ENCODE measurements at regions not wholly inside any gene's neighbourhood (a gene's known extent, or its start where the extent isn't known, plus 50 kb on each side); places are given as distances from the start of the nearest gene placed in this dataset.
A peak's percentile ranks its signal among the peaks of the same experiment; 100 is the strongest.
"Not testable (repeated sequence)": the region's sequence is repeated elsewhere in the genome, so short reads cannot be mapped to it uniquely, and the experiment has no call there.

- no peak for DNase-seq
Observed at GRCh38 chr4:117014236-117014635, 71.1 kb downstream of the TRAM1L1 start.

- no peak for DNase-seq
Observed at GRCh38 chr4:117010671-117011070, 74.7 kb downstream of the TRAM1L1 start.

GRCh38 chr4:117001077-117001476 is 84.3 kb downstream of the TRAM1L1 start:
- DNase-seq: no peak

GRCh38 chr4:116982656-116983055 is 102.7 kb downstream of the TRAM1L1 start:
- DNase-seq: no peak

GRCh38 chr4:116980436-116980835 is 104.9 kb downstream of the TRAM1L1 start:
- DNase-seq: not testable (repeated sequence)

GRCh38 chr4:116959045-116959444 is 126.3 kb downstream of the TRAM1L1 start:
- no peak for DNase-seq

- DNase-seq: no peak
Observed at GRCh38 chr4:116953947-116954346, 131.4 kb downstream of the TRAM1L1 start.

GRCh38 chr4:116952530-116953136 is 132.7 kb downstream of the TRAM1L1 start:
- DNase-seq: no peak

GRCh38 chr4:116949856-116950255 is 135.5 kb downstream of the TRAM1L1 start:
- no peak for DNase-seq

GRCh38 chr4:116942315-116942714 is 143.1 kb downstream of the TRAM1L1 start:
- no peak for DNase-seq

- DNase-seq: no peak
Observed at GRCh38 chr4:116930329-116930728, 155.0 kb downstream of the TRAM1L1 start.

GRCh38 chr4:116926631-116927295 is 158.6 kb downstream of the TRAM1L1 start:
- no peak for DNase-seq

GRCh38 chr4:116925900-116926457 is 159.4 kb downstream of the TRAM1L1 start:
- DNase-seq: peak; percentile 0

GRCh38 chr4:116923389-116923788 is 162.0 kb downstream of the TRAM1L1 start:
- no peak for DNase-seq

GRCh38 chr4:116913451-116913850 is 171.9 kb downstream of the TRAM1L1 start:
- DNase-seq: no peak

GRCh38 chr4:116906758-116907157 is 178.6 kb downstream of the TRAM1L1 start:
- DNase-seq: no peak

GRCh38 chr4:116899561-116899960 is 185.8 kb downstream of the TRAM1L1 start:
- DNase-seq: no peak

GRCh38 chr4:116885579-116885978 is 199.8 kb downstream of the TRAM1L1 start:
- DNase-seq: no peak

- no peak for DNase-seq
Observed at GRCh38 chr4:116882503-116882902, 202.9 kb downstream of the TRAM1L1 start.

GRCh38 chr4:116881077-116881476 is 204.3 kb downstream of the TRAM1L1 start:
- DNase-seq: no peak

GRCh38 chr4:116880625-116881024 is 204.8 kb downstream of the TRAM1L1 start:
- no peak for DNase-seq

- DNase-seq: no peak
Observed at GRCh38 chr4:116878280-116878679, 207.1 kb downstream of the TRAM1L1 start.

- DNase-seq: no peak
Observed at GRCh38 chr4:116877069-116877468, 208.3 kb downstream of the TRAM1L1 start.

GRCh38 chr4:116872941-116873340 is 212.4 kb downstream of the TRAM1L1 start:
- no peak for DNase-seq

GRCh38 chr4:116872308-116872707 is 213.1 kb downstream of the TRAM1L1 start:
- DNase-seq: no peak
